GM19452 (cell line): ENCODE measurements at regions not wholly inside any gene's neighbourhood (a gene's known extent, or its start where the extent isn't known, plus 50 kb on each side); places are given as distances from the start of the nearest gene placed in this dataset.
"Not testable (repeated sequence)": the region's sequence is repeated elsewhere in the genome, so short reads cannot be mapped to it uniquely, and the experiment has no call there.

ENCODE experiments used
- ATAC-seq: cut with Tn5 transposase; IDR thresholded peaks from one replicate; pipeline ENCODE4 v1.9.1; 2021; ENCODE audit not compliant: unreplicated experiment

DNA sequence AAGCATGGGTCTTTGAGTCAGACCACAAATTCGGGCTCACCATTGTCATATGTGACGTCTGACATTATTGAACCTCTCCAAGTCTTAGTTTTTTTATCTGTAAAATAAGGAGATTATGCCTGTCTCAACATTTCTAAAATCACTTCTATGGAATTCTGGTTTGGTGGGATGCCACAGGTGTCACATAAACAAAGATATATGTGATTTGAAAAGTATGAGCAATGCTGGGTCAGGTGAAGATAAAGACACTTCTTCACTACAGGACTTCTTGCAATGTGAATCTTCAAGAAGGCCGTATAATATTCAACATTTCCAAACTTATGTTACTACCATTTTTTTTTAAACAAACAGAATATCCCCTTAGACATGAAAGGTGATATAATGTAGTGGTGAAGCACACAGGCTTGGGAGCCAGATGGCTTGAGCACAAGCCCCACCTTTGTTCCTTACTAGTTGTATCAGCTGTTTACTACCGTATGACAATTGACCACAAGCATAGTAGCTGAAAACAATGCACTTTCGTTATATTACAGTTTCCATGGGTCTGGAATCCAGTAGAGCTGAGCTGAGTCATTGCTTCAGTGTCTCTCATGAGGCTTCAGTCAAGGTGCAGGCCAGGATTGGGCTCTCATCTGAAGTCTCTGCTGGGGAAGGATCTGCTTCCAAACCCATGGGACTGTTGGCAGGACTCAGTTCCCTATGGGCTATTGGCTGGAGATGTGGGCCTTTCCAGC, 87.7 kb downstream of the UTP18 start:
- ATAC-seq: no peak

DNA sequence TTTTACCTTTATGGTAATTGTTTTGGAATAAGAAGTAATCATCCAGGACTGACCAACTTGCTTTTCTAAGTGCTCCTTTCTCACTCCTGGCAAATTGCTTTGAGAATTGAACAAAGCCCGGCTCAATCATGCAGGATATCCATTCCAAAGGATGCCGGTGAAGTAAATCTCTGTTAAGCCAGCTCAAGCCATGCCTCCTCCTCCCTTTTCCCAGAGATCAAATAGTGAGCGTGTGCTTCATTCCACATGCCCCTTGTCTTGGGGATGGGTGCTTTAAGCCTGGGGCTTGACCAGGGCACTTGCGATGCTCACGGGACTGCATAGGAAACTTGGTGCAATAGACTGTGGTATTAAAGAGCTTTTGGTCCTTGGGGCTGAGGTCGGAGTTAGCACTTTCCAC, 90.7 kb downstream of the UTP18 start:
- no peak for ATAC-seq

DNA sequence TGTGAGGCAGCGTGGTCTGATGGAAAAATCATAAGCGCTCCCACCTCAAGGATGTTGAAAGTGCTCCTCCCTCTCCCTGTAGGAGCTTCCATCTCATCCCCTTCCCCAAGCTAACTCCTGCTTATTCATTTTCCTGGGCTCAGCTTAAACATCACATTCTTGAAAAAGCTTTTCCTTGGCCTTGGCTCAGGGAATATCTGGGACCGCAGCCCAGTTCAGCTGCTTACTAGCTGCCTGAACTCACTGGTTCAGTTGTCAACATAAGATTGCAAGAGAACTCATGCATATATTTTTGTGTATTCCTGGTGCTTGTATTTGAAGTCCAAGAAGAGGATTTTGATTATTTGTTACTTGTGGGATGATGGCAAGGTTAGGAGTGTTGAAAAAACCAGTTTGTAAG, 91.5 kb downstream of the UTP18 start:
- no peak for ATAC-seq

DNA sequence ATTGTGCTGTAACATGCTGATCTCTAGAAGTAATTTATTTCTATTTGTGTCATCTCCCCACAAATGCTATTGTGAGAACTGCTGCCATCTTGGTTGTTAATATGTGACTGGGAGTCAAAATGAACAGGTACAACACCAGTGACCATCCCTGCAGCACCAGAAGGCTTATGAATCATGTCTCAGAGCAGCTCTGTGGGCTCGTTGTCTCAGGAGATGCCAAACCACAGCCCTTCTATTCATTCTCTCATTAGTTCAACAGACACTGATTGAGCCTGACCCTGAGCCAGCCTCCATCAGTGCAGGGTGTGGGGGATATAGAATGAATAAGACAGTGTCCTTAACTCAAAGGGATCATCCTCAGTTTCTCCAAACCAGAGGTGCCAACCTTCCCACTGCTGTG, 92.5 kb downstream of the UTP18 start:
- ATAC-seq: no peak

DNA sequence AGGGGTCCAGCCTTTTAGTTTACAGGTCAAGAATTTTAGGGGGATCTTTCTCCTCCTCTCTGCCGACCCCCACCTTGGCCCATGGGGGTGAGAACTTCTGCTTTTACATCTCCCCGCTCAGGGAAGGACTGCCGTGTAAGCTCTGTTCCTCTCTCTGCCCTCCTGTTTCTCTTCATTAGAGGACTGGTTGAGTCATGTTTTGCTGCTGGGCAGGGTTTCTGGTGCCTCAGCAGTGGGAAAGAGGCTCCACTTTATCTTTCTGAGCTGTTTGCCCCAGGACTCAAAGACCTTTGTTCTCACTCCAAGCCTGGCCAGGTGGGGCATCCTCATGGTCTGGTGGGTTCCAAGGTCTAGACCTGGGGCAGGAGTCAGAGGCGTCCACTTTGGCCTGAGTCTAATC, 93.0 kb downstream of the UTP18 start:
- no peak for ATAC-seq

DNA sequence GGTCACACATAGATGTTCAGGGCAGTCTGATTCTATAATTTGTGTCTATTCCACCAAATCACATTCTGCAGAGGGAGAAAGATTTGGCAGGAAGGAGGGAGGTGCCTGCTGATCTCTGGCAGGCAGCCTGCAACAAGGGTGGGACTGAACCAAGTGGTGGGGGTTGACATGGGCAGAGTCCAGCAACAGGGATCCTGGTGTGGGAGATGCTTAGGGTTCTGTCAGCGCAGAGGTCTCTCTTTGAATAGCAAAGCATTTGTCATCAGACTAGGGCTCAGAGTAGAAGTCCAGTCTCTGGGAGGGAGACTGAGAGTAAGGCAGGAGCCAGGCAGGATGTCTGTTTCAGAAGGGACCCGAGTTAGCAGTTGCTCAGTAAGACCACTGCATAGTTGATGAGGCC, 94.6 kb downstream of the UTP18 start:
- no peak for ATAC-seq

DNA sequence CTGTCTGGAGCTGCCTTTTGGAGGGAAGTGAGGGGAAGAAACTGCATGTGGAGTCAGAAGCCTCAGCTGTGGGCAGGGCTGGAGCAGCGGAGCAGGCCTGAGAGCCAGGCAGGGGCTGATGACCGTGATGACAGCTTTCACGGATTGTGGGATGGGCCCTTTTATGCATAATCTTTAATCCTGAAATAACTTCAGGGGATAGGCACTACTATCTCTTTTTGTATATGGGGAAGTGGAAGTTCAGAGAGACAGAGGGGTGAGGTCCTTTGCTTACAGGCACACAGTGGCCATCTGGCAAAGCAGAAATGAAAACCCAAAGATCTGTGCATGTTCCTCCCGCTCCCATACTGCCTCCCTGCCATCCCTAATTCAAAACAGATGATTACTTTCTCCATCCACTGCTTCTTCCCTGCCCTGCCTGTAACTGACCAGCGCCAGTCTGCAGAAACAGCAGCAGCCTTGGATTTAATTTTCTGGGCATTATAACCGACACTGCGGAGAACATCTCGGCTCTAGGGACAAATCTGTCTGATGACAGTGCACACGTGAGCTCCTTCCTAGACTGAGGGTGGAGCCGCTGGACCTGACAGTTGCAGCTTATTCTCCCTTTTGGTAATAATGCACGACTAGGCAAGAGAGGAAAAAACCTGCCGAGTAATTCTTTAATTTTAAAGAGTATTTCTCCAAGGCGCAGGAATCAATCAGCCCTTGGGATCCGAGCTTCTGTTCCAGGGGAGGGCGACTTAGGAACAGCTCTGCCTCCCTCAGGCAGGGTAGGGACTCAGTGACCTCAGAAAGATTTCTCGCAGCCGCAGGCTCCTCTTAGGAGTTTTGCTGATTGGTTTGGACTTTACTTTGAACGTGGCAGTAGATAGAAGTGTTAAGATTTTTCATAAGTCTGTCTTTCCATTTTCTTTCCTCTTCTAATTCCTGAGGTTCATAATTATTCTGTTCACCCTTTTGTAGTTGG, 95.4 kb downstream of the UTP18 start:
- no peak for ATAC-seq

DNA sequence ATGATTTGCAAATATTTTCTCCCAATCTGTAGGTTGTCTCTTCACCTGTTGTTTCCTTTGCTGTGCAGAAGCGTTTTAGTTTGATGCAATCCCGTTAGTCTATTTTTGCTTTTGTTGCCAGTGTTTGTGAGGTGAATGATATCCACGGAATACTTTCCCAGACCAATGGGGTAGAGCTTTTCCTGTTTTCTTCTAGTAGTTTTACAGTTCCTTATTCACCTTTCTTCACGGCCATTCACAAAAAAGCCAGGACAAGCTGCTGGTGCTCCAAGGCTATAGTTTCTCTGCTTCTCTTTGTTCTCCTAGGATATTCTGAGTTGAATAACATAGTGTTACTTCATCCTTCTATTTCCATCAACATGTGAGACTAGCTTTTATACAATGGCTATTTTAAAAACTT, 98.7 kb downstream of the UTP18 start:
- no peak for ATAC-seq

DNA sequence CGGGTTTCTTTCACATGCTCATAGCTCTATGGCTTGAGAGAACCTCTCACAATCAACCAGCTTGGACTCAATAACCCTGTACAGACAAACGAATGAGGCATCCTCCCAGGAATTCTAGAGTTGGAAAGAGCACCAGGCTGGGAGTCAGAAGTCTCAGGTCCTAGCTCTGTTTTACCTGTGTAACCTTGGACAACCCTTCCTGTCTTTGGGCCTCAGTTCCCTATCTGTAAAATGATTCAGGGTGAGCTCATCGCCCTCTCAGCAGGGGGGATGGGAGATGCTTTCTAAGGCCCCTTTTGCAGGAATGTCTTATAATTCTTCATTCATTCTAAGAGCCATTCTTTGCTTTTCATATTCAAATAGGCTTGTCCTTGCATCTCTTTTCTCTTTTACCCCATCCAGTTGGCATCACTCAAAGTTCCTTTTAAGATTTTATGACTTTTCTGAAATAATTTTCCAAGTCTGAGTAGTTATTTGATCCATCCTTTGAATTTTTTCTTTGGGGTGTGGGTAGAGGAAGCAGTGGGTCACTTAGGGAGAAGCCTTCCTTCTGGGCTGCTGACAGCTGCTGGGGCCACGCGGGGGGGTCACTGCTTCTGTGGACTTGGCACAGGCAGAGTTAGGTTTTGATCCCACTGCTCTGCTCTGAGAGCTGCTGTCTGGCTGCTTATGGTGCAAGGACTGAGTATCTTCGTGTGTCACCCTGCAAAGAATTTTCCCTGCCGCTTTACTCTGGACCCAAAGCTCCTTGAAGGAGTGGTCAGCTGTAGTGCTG, 102.7 kb downstream of the UTP18 start:
- ATAC-seq: no peak

DNA sequence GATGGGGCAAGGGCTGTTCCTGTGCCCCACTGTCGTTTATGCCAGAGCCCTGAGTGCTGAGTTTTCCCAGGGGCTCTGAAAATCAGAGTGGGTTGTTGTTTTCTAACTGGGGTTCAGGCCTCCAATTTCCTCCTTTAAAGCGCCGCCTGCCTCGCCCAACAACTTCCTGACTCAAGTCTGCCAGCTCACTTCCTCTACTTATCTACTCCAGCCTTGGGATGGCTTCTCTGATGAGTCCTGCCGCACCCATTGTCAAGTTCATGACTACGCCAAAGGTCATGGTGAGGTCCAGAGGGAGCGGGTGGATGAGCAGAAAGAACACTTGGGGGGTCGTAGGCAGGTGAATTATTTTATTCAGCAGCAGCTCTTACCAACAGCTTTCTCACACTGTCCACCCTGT, 104.7 kb downstream of the UTP18 start:
- no peak for ATAC-seq

DNA sequence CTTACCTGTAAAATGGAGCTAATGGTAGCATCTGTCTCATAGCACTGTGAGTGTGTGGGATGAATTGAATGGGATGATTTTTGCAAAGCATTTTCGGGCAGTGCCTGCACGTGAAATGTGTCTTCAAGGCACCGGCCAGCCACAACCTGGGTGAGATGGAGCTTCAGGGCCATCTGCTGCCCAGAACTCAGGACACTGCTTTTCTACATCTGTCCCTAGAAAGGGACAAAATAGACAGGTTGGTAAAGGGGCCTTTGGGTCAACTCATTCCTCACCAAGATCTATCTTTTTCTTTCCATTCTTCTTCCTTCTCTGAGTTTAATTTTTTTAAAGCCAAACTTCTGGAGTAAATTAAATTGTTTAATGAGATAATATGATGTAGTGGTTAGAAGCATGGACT, 106.5 kb downstream of the UTP18 start:
- ATAC-seq: no peak

DNA sequence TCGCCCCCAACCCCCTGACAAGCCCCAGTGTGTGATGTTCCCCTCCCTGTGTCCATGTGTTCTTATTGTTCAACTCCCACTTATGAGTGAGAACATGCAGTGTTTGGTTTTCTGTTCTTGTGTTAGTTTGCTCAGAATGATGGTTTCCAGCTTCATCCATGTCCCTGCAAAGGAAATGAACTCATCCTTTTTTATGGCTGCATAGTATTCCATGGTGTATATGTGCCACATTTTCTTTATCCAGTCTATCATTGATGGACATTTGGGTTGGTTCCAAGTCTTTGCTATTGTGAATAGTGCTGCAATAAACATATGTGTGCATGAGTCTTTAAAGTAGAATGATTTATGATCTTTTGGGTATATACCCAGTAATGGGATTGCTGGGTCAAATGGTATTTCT, 107.5 kb downstream of the UTP18 start:
- ATAC-seq: not testable (repeated sequence)

DNA sequence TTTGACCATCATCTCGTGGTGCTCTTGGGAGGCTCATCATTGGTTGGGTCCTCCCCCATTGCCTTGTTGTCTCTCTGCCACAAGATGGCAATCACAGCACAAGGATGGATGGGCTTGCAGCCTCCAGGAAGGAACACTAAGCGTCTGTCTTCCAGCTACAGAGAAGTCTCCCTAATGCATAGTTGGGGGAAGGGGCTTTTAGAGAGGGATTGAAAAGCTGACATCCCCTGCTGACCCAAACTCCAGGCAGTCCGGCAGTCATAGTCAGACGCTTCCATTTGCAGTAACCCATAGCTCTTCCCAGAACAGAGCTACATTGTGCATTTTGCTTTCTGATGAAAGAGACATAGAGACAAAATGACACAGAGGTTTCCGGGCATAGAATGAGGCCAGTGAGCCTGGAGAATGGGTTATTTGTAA, 111.4 kb downstream of the UTP18 start:
- no peak for ATAC-seq

DNA sequence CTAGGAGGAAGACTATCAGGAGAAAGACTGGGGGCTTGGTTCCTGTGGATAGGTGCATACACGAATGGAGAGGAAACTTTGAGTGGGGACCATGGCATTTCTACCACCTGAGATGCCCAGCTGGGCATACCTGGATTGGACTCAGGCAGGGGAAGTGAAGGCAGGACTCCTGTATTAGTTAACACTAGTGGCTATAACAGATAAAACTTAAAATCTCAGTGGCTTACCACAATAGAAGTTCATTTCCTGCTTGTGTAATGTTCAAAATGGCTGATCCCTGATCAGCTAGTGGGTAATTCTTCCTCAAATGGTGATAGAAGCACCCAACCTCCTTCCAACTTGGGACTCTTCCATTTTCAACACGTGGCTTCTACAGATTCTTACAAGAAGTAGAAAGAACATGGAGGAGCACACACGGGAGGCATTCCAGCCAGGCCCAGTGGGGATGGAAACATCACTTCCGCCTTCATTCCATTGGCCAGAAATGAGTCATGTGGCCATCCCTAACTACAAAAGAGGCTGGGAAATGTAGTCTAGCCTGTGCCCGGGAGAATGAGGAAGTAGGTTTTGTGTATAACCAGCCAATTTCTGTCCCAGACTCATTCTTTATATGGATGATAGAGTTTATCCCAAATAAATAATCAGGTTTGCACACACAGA, 112.1 kb downstream of the UTP18 start:
- ATAC-seq: peak; percentile 85

DNA sequence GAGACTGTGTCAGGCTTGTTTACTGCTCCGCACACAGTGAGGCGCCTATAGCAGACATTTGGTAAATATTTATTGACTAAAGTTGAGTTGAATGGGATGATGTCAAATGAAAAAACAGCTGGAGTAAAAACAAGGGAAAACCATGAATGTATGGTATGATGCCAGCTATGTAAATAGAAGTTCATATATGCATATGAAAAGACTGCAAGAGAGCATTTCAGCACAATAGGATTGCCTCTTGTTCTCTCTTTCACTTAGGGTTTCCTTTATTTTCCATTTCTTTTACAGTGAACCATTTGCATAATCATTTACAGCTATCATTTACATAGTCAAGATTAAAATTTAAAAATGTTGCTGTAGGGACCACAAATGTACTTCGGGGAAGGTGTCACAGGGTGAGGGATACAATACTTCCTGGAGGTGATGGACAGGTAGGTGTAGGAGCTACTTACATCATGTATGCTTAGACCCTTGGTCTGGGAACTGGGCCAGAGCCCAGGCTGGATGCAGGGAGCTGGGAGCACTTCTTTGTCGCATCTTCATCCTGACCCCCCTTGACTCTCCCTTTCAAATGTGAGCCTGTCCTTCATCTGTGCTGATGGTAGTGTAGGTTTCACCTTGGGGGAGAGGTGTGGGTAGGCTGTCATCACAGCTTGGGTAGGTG, 113.3 kb downstream of the UTP18 start:
- no peak for ATAC-seq

DNA sequence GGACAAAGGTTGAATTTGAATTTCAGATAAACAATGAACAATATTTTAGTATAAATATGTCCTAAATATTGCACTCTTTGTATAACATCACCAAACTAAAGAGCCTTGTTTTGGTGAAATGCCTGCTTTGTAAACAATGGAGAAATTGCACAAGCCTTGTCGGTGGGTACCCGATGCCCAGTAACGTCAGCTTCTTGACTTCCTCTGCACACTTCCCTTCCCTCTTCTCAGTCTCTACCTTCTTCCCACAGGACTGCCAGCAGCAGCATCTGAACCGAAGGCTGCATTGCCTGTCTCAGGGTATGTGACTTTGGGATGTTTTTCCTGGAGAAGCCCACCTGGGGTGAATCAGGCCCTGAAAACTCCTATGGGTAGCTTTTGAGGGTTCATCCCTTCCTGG, 113.9 kb downstream of the UTP18 start:
- no peak for ATAC-seq

DNA sequence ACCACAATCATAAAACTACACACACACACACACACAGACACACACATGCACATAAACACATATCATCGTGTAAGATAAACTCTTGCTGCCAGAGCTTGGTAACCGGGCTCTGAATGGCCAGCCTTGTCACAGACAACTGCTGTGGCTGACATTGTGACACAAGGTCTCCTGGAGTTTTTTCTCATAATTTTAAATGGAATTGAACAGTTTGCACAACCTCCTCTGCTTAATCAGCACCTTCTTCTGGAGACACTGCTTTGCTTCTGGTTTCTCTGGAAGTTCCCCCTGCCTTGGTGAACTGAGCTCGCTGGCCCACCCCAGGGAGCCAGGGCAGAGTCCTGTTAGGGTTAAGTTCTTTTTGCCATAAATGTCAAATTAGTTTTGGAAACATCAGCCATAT, 115.4 kb downstream of the UTP18 start:
- ATAC-seq: no peak

DNA sequence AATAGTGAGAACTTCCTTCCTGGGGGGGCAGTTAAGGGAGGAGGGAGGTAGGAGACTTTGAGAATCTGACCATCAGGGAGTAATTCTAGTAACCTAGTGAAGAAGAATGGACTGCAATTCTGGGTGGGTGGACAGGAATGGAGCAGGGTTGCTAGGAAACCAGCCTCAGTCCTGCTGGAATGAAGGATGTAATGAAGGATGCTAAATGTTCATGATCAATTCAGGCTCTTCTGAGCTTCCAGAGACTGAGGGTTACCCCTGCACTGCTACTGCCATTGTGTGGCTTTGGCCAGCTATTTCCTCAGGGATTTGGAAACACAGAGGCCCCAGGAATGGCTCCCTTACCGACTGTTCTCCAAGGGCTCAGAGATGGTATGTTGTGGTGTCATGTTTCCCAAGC, 116.4 kb downstream of the UTP18 start:
- no peak for ATAC-seq

DNA sequence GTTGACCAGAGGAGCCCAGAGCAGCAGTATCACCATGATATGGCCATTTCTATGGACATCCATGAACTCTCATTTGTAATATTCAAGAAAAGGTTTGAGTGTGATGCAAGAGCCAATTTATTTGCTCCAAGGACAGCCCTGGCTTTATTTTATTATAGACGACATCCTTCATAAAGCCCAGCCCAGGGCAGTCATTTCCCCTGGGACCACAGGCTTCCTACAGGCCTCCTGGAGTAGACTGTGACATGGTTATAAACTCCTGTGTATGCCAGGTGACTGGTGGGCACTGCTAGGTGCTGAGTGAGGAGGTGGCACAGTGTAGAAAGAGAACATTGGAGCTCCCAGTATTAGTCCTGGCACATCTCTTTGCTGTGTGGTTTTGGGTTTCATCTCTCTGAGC, 120.9 kb downstream of the UTP18 start:
- ATAC-seq: no peak

DNA sequence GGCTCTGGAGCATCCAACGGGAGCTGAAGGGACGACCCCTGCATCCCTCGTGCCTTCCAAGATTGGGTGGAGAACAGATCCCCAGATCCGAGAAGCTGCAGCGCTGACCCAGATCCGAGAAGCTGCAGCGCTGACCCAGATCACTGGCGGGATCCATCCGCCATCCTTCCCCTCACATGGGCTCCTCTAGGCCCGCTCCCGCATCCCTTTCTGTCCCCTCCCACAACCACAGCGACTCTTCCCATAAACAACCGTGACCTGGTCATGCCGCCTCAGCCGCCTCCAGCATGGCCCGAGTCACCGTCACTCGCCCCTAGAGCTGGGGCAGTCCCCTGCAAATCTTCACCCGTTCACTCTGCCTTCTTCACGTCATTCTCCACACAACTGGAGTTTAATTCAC, 124.9 kb downstream of the UTP18 start:
- no peak for ATAC-seq
